ENCODE measurements at regions not wholly inside any gene's neighbourhood (a gene's known extent, or its start where the extent isn't known, plus 50 kb on each side); places are given as distances from the start of the nearest gene placed in this dataset.
"Not testable (repeated sequence)": the region's sequence is repeated elsewhere in the genome, so short reads cannot be mapped to it uniquely, and the experiment has no call there.

GRCh38 chr7:16265863-16266458, 155.4 kb downstream of the CRPPA start:
- no peak for DNase-seq

- no peak for DNase-seq
These were observed 156.2 kb downstream of the CRPPA start for GRCh38 chr7:16264823-16265804.

- DNase-seq = no peak
These were observed 157.1 kb downstream of the CRPPA start for GRCh38 chr7:16264036-16264819.

- not testable (repeated sequence) for DNase-seq
These were observed 158.0 kb downstream of the CRPPA start for GRCh38 chr7:16263377-16263776.

GRCh38 chr7:16261654-16262053, 159.7 kb downstream of the CRPPA start:
- DNase-seq = no peak

DNA sequence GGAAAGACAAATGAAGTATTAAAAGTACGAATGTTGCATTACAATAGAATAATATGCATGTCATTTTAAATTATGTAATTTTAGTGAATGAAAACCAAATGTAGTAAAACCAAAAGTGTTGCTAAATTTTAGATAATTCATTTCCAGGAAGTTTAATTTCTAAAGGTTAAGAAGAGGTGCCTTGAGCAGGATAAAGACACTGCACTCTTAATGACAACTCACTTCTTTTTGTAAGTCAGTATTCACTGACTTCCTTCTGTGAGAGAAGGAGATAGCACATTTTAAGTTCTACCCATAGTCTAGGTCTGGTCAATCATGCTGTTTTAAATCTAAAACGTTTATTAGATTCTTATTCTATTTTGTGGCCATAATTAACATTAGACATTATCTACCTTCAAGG, 160.2 kb downstream of the CRPPA start:
- no peak for DNase-seq

DNA sequence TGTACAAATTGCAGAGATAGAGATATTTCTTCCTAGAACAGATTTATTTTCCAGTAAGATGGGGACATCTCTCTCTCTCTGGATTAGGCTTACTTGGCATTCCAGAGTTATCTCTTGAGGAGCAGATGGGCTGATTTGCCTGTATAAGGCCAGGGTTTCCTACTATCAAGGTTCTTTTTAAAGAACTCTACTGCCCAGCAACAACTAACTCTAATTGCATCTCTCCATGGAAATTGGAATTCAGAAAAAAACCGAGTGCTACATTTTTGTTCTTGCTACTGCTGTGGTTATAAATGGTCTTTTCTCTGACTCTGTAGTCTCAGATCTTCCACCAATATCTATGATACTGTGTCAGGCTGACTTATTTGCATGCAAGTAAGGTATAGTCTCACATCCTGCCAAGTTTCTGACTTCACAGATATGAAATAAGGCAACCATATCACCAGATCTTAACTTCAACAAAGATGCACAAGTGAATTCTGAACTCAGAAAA, 161.1 kb downstream of the CRPPA start:
- DNase-seq = no peak

DNA sequence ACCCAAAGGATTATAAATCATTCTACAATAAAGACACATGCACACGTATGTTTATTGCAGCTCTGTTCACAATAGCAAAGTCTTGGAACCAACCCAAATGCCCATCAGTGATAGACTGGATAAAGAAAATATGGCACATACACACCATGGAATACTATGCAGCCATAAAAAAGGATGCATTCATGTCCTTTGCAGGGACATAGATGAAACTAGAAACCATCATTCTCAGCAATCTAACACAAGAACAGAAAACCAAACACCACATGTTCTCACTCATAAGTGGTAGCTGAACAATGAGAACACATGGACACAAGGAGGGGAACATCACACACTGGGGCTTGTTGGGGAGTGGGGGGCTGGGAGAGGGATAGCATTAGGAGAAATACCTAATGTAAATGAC, 164.9 kb downstream of the CRPPA start:
- DNase-seq = not testable (repeated sequence)

- DNase-seq = not testable (repeated sequence)
These were observed 165.4 kb downstream of the CRPPA start for GRCh38 chr7:16255952-16256351.

GRCh38 chr7:16250655-16251054, 170.7 kb downstream of the CRPPA start:
- DNase-seq = not testable (repeated sequence)

DNA sequence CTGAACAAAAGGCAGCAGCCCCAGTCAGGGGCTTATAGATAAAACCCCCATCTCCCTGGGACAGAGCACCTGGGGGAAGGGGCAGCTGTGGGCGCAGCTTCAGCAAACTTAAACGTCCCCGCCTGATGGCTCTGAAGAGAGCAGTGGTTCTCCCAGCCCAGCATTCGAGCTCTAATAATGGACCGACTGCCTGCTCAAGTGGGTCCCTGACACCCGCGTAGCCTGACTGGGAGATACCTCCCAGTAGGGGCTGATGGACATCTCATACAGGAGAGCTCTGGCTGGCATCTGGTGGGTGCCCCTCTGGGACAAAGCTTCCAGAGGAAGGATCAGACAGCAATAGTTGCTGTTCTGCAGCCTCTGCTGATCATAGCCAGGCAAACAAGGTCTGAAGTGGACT, 172.1 kb downstream of the CRPPA start:
- not testable (repeated sequence) for DNase-seq

GRCh38 chr7:16248556-16248955, 172.8 kb downstream of the CRPPA start:
- not testable (repeated sequence) for DNase-seq

- DNase-seq = no peak
These were observed 176.9 kb downstream of the CRPPA start for GRCh38 chr7:16244469-16244868.

- no peak for DNase-seq
These were observed 178.4 kb downstream of the CRPPA start for GRCh38 chr7:16242920-16243319.

- no peak for DNase-seq
These were observed 180.3 kb downstream of the CRPPA start for GRCh38 chr7:16241017-16241416.

DNA sequence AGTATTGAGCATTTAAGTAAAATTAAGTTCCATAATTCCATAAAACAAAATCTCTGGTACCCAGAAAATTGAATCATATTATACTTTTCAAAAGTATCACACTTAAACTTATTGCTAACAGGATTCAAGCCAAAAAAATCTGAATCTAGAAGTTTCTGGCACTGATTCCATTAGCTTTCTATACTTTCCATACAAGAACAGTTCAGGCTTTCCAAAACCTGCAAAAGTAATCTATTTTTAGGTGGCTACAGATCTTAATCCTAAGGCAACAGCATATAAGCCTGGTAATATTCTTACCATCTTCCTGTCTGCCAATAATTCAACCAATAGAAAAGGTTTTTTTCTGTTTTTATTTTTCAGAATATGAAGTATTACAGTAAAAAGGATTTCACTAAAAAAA, 185.0 kb downstream of the CRPPA start:
- no peak for DNase-seq

DNA sequence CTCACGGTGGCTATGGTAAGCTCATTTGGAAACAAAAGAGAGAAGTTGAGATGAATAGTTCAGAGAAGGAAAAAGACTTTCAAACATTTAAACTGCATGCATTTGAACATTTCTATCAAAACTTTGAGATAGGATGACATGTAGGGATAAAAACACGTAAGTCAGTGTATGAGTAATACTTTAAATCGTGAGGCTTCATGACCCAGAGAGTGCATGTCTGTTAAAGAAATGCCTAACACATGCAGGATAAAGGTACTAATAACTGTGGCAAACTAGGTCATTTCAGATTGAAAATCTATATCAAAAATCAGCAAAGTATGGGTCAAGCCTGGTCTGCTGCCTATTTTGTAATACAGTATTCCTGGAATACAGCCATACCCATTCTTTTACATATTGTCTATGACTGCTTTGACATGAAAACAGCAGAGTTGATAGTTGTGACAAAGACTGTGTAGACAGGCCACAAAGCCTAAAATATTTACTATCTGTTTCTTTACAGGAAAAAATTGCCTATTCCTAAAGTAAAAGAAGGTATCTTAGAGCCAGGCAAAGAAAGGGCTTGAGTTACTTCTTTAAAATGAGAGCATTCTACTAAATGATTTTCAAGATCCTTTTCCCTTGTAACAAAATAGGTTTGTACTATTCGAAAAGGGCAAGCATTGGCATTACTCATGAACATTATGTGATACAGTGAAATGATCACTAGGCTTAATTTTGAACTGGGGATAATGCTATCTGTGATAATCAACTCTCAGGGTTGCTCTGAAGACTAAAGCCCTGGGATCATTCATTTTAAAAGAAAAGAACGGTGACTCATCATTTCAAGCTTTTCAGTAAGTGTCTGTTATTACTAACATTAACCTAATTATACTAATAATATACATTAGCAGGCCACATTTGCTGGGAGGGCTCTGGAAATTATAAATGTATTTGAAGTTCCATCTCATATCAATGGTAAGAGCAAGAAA, 185.9 kb downstream of the CRPPA start:
- no peak for DNase-seq

GRCh38 chr7:16234493-16235146, 186.7 kb downstream of the CRPPA start:
- DNase-seq = no peak

- DNase-seq = no peak
These were observed 187.8 kb downstream of the CRPPA start for GRCh38 chr7:16233517-16233916.

GRCh38 chr7:16232273-16232672, 189.1 kb downstream of the CRPPA start:
- DNase-seq = no peak

GRCh38 chr7:16223963-16224707, 197.2 kb downstream of the CRPPA start:
- peak; percentile 37 for DNase-seq
